SK-N-SH (cell line): ENCODE measurements at regions not wholly inside any gene's neighbourhood (a gene's known extent, or its start where the extent isn't known, plus 50 kb on each side); places are given as distances from the start of the nearest gene placed in this dataset.

ENCODE experiments used
- CTCF ChIA-PET: fragments of 300-600, 350-600 bp; formaldehyde crosslinking; extraction: SDS; loops from one replicate; lab custom pipeline; 2021; lab: Yijun Ruan, JAX
- POLR2A ChIA-PET: fragments of 350-600 bp; sonication (Branson Sonifier 250); formaldehyde crosslinking; extraction: SDS; loops from one replicate; lab custom pipeline; 2020; ENCODE audit warnings: antibody characterized with exemption, inconsistent platforms; lab: Yijun Ruan, JAX
- DNase-seq: peaks from one replicate; pipeline ENCODE4 v3.0.0; 2012
- H2AFZ ChIP-seq: fragments of 200-600 bp; sonication (generic); 2 replicates; pipeline ENCODE4 v1.8.1; 2016; ENCODE audit warnings: antibody characterized with exemption, mild to moderate bottlenecking, low read depth
- H3F3A ChIP-seq: fragments of 200-600 bp; sonication (generic); replicated peaks from 2 replicates; pipeline ENCODE3; 2016; ENCODE audit warnings: antibody characterized with exemption, mild to moderate bottlenecking; ENCODE audit not compliant: insufficient read depth
- H3K27ac ChIP-seq, 2 experiments: fragments of 200-500 bp in 1 of 2; fragments of 200-600 bp in 1 of 2; sonication (Bioruptor generic) in 1 of 2; sonication (generic), shearing (Covaris generic) in 1 of 2; 2 replicates each; pipeline versions ENCODE4 v1.5.1 to v1.6.1; 2014 to 2016; ENCODE audit warnings: low read depth in 2 of 2, inconsistent platforms in 1 of 2, low read length in 1 of 2, mild to moderate bottlenecking in 1 of 2, mixed read lengths in 1 of 2
- H3K27me3 ChIP-seq: fragments of 200-600 bp; sonication (generic), shearing (Covaris generic); 2 replicates; pipeline ENCODE4 v1.6.1; 2016; ENCODE audit warnings: mixed run types; ENCODE audit not compliant: insufficient read depth
- H3K36me3 ChIP-seq, 2 experiments: fragments of 200-500 bp in 1 of 2; fragments of 200-600 bp in 1 of 2; sonication (Bioruptor generic) in 1 of 2; sonication (generic) in 1 of 2; replicated peaks in 1 of 2; 2 replicates each; pipeline versions ENCODE3 to v1.5.1; 2014 to 2016; ENCODE audit warnings: low read length in 1 of 2, mild to moderate bottlenecking in 1 of 2; ENCODE audit not compliant: insufficient read depth in 2 of 2, control insufficient read depth in 1 of 2
- H3K4me1 ChIP-seq, 2 experiments: fragments of 200-500 bp in 1 of 2; fragments of 200-600 bp in 1 of 2; sonication (Bioruptor generic) in 1 of 2; sonication (generic), shearing (Covaris generic) in 1 of 2; 2 replicates each; pipeline versions ENCODE4 v1.5.1 to v1.6.1; 2014 to 2016; ENCODE audit warnings: low read depth in 1 of 2, low read length in 1 of 2, mixed run types in 1 of 2; ENCODE audit not compliant: insufficient read depth in 2 of 2, control insufficient read depth in 1 of 2
- H3K4me2 ChIP-seq: fragments of 200-600 bp; sonication (generic), shearing (Covaris generic); 2 replicates; pipeline ENCODE4 v1.6.1; 2017; ENCODE audit warnings: mixed run types
- H3K4me3 ChIP-seq, 2 experiments: fragments of 200-500 bp in 1 of 2; fragments of 200-600 bp in 1 of 2; sonication (Bioruptor generic) in 1 of 2; sonication (generic), shearing (Covaris generic) in 1 of 2; 2 replicates each; pipeline versions ENCODE4 v1.5.1 to v1.8.1; 2014 to 2016; ENCODE audit warnings: low read depth in 2 of 2, inconsistent platforms in 1 of 2, low read length in 1 of 2, mild to moderate bottlenecking in 1 of 2, mixed read lengths in 1 of 2, moderate library complexity in 1 of 2
- H3K79me2 ChIP-seq: fragments of 200-600 bp; sonication (generic); 2 replicates; pipeline ENCODE4 v1.8.1; 2017; ENCODE audit warnings: mild to moderate bottlenecking; ENCODE audit not compliant: insufficient read depth
- H3K9ac ChIP-seq: fragments of 200-600 bp; sonication (generic); 2 replicates; pipeline ENCODE4 v1.6.1; 2017; ENCODE audit warnings: mixed run types
- H3K9me2 ChIP-seq: fragments of 200-600 bp; sonication (generic); 2 replicates; pipeline ENCODE4 v1.6.1; 2017; ENCODE audit warnings: mixed run types
- H3K9me3 ChIP-seq: fragments of 200-600 bp; sonication (generic); 2 replicates; pipeline ENCODE4 v1.6.1; 2017; ENCODE audit warnings: mixed run types, mild to moderate bottlenecking, moderate library complexity
- H4K20me1 ChIP-seq: fragments of 200-600 bp; sonication (generic); 2 replicates; pipeline ENCODE4 v1.6.1; 2017; ENCODE audit warnings: mild to moderate bottlenecking, mixed run types; ENCODE audit not compliant: insufficient read depth
- CHD2 ChIP-seq: fragments of 150-350 bp; IDR thresholded peaks from 2 replicates; pipeline ENCODE4 v1.6.1; 2018; ENCODE audit warnings: low read length; ENCODE audit not compliant: partially characterized antibody
- CTCF ChIP-seq: fragments of 200-600 bp; sonication (generic); IDR thresholded peaks from 2 replicates; pipeline ENCODE4 v1.6.1; 2017; ENCODE audit warnings: antibody characterized with exemption, mild to moderate bottlenecking, moderate library complexity
- EP300 ChIP-seq, 2 experiments: IDR thresholded peaks; 2 replicates each; pipeline versions ENCODE4 v1.4.0 to v1.6.1; 2012; ENCODE audit warnings: borderline replicate concordance in 1 of 2, low read depth in 1 of 2, low read length in 1 of 2
- EZH2phosphoT487 ChIP-seq: fragments of 200-600 bp; sonication (generic); IDR thresholded peaks from 2 replicates; pipeline ENCODE4 v1.6.1; 2017; ENCODE audit warnings: low read depth, mixed run types, mild to moderate bottlenecking, antibody characterized with exemption, moderate library complexity, borderline replicate concordance
- FOSL2 ChIP-seq: IDR thresholded peaks from 2 replicates; pipeline ENCODE4 v1.4.0; 2012; ENCODE audit warnings: low read depth, mild to moderate bottlenecking, moderate library complexity, borderline replicate concordance
- GATA2 ChIP-seq: sonication (generic); formaldehyde crosslinking; IDR thresholded peaks from 2 replicates; pipeline ENCODE4 v1.5.0; 2020; ENCODE audit warnings: mild to moderate bottlenecking, missing genetic modification reagents
- IRF3 ChIP-seq: fragments of 150-350 bp; IDR thresholded peaks from 2 replicates; pipeline ENCODE4 v1.6.1; 2016; ENCODE audit warnings: mild to moderate bottlenecking, low read depth, low read length
- JUND ChIP-seq: IDR thresholded peaks from 2 replicates; pipeline ENCODE4 v1.4.0; 2012
- MAX ChIP-seq: IDR thresholded peaks from 2 replicates; pipeline ENCODE4 v1.4.0; 2012; ENCODE audit warnings: low read depth
- MXI1 ChIP-seq: IDR thresholded peaks from 2 replicates; pipeline ENCODE4 v1.6.1; 2012; ENCODE audit warnings: mild to moderate bottlenecking, low read depth, low read length, improper control_type of control experiment
- POLR2AphosphoS5 ChIP-seq: IDR thresholded peaks from 2 replicates; pipeline ENCODE4 v1.6.1; 2012; ENCODE audit warnings: low read depth, low read length
- RAD21 ChIP-seq: IDR thresholded peaks from 2 replicates; pipeline ENCODE4 v1.6.1; 2012; ENCODE audit warnings: mild to moderate bottlenecking, low read length
- RCOR1 ChIP-seq: fragments of 150-350 bp; IDR thresholded peaks from 2 replicates; pipeline ENCODE4 v1.6.1; 2017; ENCODE audit warnings: antibody characterized with exemption, low read length
- RFX5 ChIP-seq: IDR thresholded peaks from 2 replicates; pipeline ENCODE4 v1.6.1; 2012; ENCODE audit warnings: mild to moderate bottlenecking, improper control_type of control experiment, low read length
- RXRA ChIP-seq: IDR thresholded peaks from 2 replicates; pipeline ENCODE4 v1.4.0; 2012; ENCODE audit warnings: low read depth, mild to moderate bottlenecking, borderline replicate concordance
- TCF12 ChIP-seq: IDR thresholded peaks from 2 replicates; pipeline ENCODE4 v1.4.0; 2012
- TEAD4 ChIP-seq: IDR thresholded peaks from 2 replicates; pipeline ENCODE4 v1.4.0; 2012; ENCODE audit warnings: mild to moderate bottlenecking, borderline replicate concordance; ENCODE audit not compliant: insufficient read depth
- USF1 ChIP-seq: IDR thresholded peaks from 2 replicates; pipeline ENCODE4 v1.4.0; 2012; ENCODE audit warnings: low read depth, borderline replicate concordance
- WGBS: methylation state at CpG from one replicate; pipeline ENCODE4 v1.1.6; 2017; ENCODE audit warnings: low lambda C conversion rate; 5-methylcytosine and 5-hydroxymethylcytosine counted together

GRCh38 chr1:67534627-67535065 is 104.4 kb upstream of the SERBP1 start:
- TF ChIP-seq IRF3 = no peak
- TF ChIP-seq EZH2phosphoT487 = no peak
- no peak for TF ChIP-seq MXI1
- no peak for TF ChIP-seq JUND
- no peak for TF ChIP-seq RAD21
- TF ChIP-seq TEAD4 = no peak
- no peak for TF ChIP-seq EP300 (IDR thresholded peaks at IDR 0.05; ENCODE audit: borderline replicate concordance in 1 of 2, low read depth in 1 of 2, low read length in 1 of 2)
- TF ChIP-seq RFX5 = no peak
- TF ChIP-seq USF1 = no peak
- no peak for TF ChIP-seq RXRA
- no peak for TF ChIP-seq CHD2
- TF ChIP-seq POLR2AphosphoS5 = no peak
- TF ChIP-seq RCOR1 = no peak
- TF ChIP-seq CTCF = no peak
- TF ChIP-seq FOSL2 = no peak
- TF ChIP-seq MAX = no peak
- TF ChIP-seq TCF12 = no peak
- TF ChIP-seq GATA2 (CRISPR knock-in tag) = no peak
- TF ChIP-seq, all 33 proteins: peak for 0
- Histone ChIP-seq H3K9me3 (no peaks in the 10 kb centered on the region), H2AFZ (no peak overlapping the region; the same call in 1 of the 2 replicates), H3K4me2 (no peak overlapping the region), H3K36me3 (no peaks in the 10 kb centered on the region), H3F3A (no peaks in the 10 kb centered on the region), H3K9ac (no peak overlapping the region), H3K27ac (no peak overlapping the region), H3K27me3 (no peaks in the 10 kb centered on the region), H3K9me2 (no peaks in the 10 kb centered on the region), H3K4me3 (no peak overlapping the region), H3K4me1 (no peaks in the 10 kb centered on the region; a peak in 1 of 4 replicates), H3K79me2 (no peaks in the 10 kb centered on the region), H4K20me1 (no peaks in the 10 kb centered on the region)
- 83% methylated on average over 2 of the region's 2 CpGs for WGBS
- DNase-seq = no peak
- ChIA-PET POLR2A (no interaction called here), CTCF (interaction anchor here (0.6 to 10.6 kb wide), 25 partner anchors 9 to 586 kb away, joined by 3 to 284 read pairs (median 4); partner anchors contain the start of gene GADD45A)
